HG03103 (cell line): ENCODE measurements at regions not wholly inside any gene's neighbourhood (a gene's known extent, or its start where the extent isn't known, plus 50 kb on each side); places are given as distances from the start of the nearest gene placed in this dataset.

Source experiments
- ATAC-seq: cut with Tn5 transposase; IDR thresholded peaks from one replicate; pipeline ENCODE4 v1.9.1; 2021; ENCODE audit warnings: low read depth; ENCODE audit not compliant: unreplicated experiment

DNA sequence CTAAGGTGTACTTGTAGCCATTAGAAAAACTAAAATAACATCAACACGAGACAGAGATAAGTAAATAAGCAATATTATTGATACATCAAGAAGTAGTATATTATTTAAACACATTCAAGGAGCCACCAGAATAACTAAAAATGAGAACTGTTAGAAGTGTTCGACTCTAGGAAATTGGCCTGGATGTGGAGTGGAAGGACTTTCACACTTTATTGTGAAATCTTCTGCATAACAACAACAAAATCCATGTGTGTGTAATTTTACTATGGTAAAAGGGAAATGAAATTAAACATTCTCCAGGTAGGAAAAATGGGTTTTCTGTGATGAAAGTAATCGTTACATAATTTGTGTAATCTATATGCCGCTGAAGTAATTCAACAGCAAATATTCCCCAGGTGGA, 96.3 kb upstream of the RNF152 start:
- ATAC-seq = no peak

GRCh38 chr18:61988100-61988499, 95.3 kb upstream of the RNF152 start:
- no peak for ATAC-seq

GRCh38 chr18:61985681-61986080, 92.9 kb upstream of the RNF152 start:
- ATAC-seq = no peak

GRCh38 chr18:61984349-61984748, 91.5 kb upstream of the RNF152 start:
- ATAC-seq = no peak

DNA sequence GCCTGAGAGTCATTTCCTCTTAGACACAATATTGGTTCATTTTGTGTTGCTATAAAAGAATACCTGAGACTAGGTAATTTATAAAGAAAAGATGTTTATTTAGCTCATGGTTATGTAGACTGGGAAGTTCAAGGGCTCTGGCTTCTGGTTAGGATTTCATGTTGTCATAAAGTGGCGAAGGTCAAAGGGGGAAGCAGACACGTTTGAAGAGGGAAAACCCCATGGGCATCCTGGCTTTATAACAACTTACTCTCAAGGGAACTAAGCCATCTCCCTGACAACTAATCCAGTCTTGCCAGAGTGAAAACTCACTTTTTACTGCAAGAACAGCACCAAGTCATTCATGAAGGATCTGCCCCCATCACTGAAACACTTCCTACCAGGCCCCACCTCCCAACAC, 89.7 kb upstream of the RNF152 start:
- ATAC-seq = no peak

DNA sequence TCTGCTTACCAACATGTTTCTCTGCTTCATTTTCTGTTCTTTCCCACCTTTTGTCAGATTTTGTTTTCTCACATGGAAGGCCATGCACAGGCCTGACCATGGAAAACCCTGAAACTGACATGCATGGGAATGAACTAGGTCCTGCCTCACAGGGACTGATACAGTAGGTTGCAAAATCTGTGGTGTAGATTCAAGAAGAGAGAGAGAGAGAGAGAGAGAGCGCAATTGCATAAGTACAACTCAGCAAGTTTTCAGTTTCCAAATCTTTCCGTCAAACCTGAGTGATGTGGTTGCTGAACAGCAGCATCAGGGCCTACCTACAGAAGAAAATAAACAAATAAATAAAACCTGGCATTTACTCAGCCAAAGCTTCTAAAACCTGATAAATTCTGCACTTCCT, 87.5 kb upstream of the RNF152 start:
- ATAC-seq = no peak

DNA sequence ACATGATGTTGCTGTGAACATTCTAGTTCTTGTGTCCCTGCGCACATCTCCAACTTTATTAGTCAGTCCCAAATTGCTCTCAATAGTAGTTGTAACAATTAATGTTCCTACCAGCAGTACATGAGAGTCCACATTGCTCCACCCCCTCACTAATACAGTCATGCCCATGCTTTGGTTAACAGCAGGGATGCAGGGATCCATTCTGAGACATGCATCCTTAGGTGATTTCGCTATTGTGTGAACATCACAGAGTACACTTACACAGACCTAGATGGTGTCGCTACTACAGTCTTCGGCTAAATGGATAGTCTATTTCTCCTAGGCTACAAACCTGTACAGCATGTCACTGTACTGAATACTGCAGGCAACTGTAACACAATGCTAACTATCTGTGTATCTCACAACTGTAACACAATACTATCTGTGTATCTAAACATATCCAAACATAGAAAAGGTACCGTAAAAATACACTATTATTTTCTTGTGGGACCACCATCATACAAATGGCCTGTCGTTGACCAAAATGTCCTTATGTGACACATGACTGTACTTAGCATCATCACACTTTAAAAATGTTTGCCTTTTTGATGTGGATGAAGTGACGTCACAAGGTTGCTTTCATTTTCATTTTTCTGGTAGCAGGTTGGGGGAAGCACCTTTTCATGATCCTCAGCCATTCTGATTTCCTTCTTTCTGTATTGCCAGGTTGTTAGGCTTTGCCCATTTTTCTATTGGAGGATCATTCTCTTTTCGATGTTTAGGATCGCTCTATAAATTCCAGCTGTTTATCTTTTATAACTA, 82.9 kb upstream of the RNF152 start:
- no peak for ATAC-seq

GRCh38 chr18:61973273-61974115, 80.7 kb upstream of the RNF152 start:
- no peak for ATAC-seq

GRCh38 chr18:61972389-61973264, 79.8 kb upstream of the RNF152 start:
- peak; percentile 86 for ATAC-seq

GRCh38 chr18:61967252-61967891, 74.6 kb upstream of the RNF152 start:
- no peak for ATAC-seq

GRCh38 chr18:61965311-61965710, 72.5 kb upstream of the RNF152 start:
- no peak for ATAC-seq

DNA sequence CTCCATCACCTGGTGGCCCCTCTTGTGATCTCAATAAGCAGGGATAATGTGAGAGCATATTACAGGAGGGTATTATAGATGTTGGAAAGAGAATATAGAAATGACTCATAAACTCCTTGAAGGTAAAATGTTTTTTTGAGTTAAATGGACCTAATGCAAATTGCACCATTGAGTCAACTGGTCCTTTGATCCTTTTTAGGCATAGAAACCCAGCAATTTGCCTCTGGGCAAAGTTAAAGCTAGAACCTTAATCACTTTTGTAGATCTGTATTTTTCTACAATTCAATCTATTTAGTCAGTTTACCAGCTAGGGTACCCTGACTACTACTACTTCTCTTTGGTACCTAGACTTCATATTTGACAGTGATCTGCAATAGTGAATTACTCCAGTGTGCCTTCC, 71.8 kb upstream of the RNF152 start:
- ATAC-seq = no peak

- no peak for ATAC-seq
Measured at GRCh38 chr18:61963705-61964104, 70.9 kb upstream of the RNF152 start.

GRCh38 chr18:61957801-61958516, 65.2 kb upstream of the RNF152 start:
- ATAC-seq = no peak

- ATAC-seq = peak; percentile 36
Measured at GRCh38 chr18:61955644-61956043, 62.8 kb upstream of the RNF152 start.

GRCh38 chr18:61954096-61954746, 61.4 kb upstream of the RNF152 start:
- ATAC-seq = no peak

DNA sequence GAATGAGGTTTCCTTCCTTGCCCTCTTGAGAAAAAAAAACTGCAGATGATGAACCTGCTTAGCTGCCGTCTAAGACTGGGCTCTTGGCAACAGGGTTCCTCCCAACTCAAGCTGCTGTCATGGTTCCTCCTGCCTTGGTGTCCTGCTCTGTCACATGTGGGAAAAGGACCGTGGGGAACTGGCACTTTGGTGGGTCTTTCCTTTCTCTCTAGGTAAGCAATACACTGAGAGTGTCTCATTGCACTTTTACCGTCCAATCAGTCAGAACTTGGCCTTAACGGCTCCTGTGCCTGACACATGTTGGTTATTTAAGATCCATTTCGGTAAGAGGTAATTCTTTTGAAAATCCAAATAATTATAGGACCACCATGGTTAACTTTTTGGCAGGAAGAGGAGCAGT, 60.8 kb upstream of the RNF152 start:
- no peak for ATAC-seq

GRCh38 chr18:61953161-61953560, 60.4 kb upstream of the RNF152 start:
- no peak for ATAC-seq

- ATAC-seq = no peak
Measured at GRCh38 chr18:61951396-61951795, 58.6 kb upstream of the RNF152 start.
